Mesendoderm (in vitro differentiated cells): ENCODE measurements at regions not wholly inside any gene's neighbourhood (a gene's known extent, or its start where the extent isn't known, plus 50 kb on each side); places are given as distances from the start of the nearest gene placed in this dataset.
A peak's percentile ranks its signal among the peaks of the same experiment; 100 is the strongest.

Experiments
- DNase-seq: peaks from one replicate; pipeline ENCODE4 v3.0.0; 2013
- H2AK5ac ChIP-seq: 2 replicates; pipeline ENCODE4 v1.6.1; 2013; ENCODE audit warnings: low read length, inconsistent platforms
- H2BK120ac ChIP-seq: 2 replicates; pipeline ENCODE4 v1.6.1; 2013; ENCODE audit warnings: low read depth, mild to moderate bottlenecking, low read length, moderate library complexity, mixed read lengths
- H2BK15ac ChIP-seq: replicated peaks from 2 replicates; pipeline ENCODE4 v1.6.1; 2013; ENCODE audit warnings: low read depth, mild to moderate bottlenecking, moderate library complexity
- H2BK5ac ChIP-seq: 2 replicates; pipeline ENCODE4 v1.6.1; 2013; ENCODE audit warnings: low read length, inconsistent platforms
- H3K18ac ChIP-seq: 2 replicates; pipeline ENCODE4 v1.6.1; 2013; ENCODE audit warnings: mild to moderate bottlenecking, low read length, mixed read lengths
- H3K23ac ChIP-seq: one replicate; pipeline ENCODE4 v1.6.1; 2013; ENCODE audit warnings: low read length
- H3K27ac ChIP-seq: 2 replicates; pipeline ENCODE4 v1.5.1; 2013; ENCODE audit warnings: low read depth, mild to moderate bottlenecking, inconsistent platforms, low read length, moderate library complexity
- H3K27me3 ChIP-seq: 2 replicates; pipeline ENCODE4 v1.6.1; 2013; ENCODE audit warnings: low read length, control low read depth, mild to moderate bottlenecking, inconsistent platforms; ENCODE audit not compliant: insufficient read depth, poor library complexity
- H3K36me3 ChIP-seq: 2 replicates; pipeline ENCODE4 v1.6.1; 2013; ENCODE audit warnings: low read length, inconsistent platforms; ENCODE audit not compliant: control insufficient read depth, insufficient read depth
- H3K4ac ChIP-seq: one replicate; pipeline ENCODE4 v1.6.1; 2013; ENCODE audit warnings: low read depth, mild to moderate bottlenecking, low read length, moderate library complexity
- H3K4me1 ChIP-seq: 2 replicates; pipeline ENCODE4 v1.6.1; 2013; ENCODE audit warnings: low read depth, low read length, inconsistent platforms; ENCODE audit not compliant: control insufficient read depth
- H3K4me2 ChIP-seq: 2 replicates; pipeline ENCODE4 v1.6.1; 2013; ENCODE audit warnings: low read length
- H3K4me3 ChIP-seq: 2 replicates; pipeline ENCODE4 v1.5.1; 2013; ENCODE audit warnings: mild to moderate bottlenecking, low read length
- H3K56ac ChIP-seq: one replicate; pipeline ENCODE4 v1.6.1; 2013; ENCODE audit warnings: low read length
- H3K79me1 ChIP-seq: 2 replicates; pipeline ENCODE4 v1.6.1; 2013; ENCODE audit warnings: low read length, inconsistent platforms
- H3K79me2 ChIP-seq: 2 replicates; pipeline ENCODE4 v1.6.1; 2013; ENCODE audit warnings: mild to moderate bottlenecking, low read length; ENCODE audit not compliant: control insufficient read depth, insufficient read depth
- H3K9ac ChIP-seq: 2 replicates; pipeline ENCODE4 v1.6.1; 2013; ENCODE audit warnings: low read length, inconsistent platforms
- H4K5ac ChIP-seq: one replicate; pipeline ENCODE4 v1.6.1; 2013; ENCODE audit warnings: low read length
- H4K8ac ChIP-seq: one replicate; pipeline ENCODE4 v1.6.1; 2013; ENCODE audit warnings: low read depth, mild to moderate bottlenecking, control low read depth, low read length, moderate library complexity
- WGBS: extraction: QIAGEN DNeasy Blood & Tissue Kit; methylation state at CpG from one replicate; pipeline ENCODE4 v1.1.7; 2013; ENCODE audit warnings: low lambda C conversion rate, missing lambda C conversion rate; ENCODE audit not compliant: insufficient coverage; ENCODE audit errors: extremely low coverage; 5-methylcytosine and 5-hydroxymethylcytosine counted together

- H2BK5ac ChIP-seq = no peak overlapping the region
- no peaks in the 10 kb centered on the region for H3K4me1 ChIP-seq
Measured at GRCh38 chr2:149666809-149667320, 79.3 kb upstream of the MMADHC start.

GRCh38 chr2:149664896-149665295, 77.3 kb upstream of the MMADHC start:
- Histone ChIP-seq H2BK5ac (no peak overlapping the region), H2BK15ac (no peak overlapping the region), H3K9ac (no peak overlapping the region), H3K23ac (no peak overlapping the region), H3K4me2 (no peak overlapping the region), H4K5ac (no peak overlapping the region), H3K79me1 (no peaks in the 10 kb centered on the region), H3K36me3 (no peaks in the 10 kb centered on the region), H3K4ac (no peak overlapping the region), H2AK5ac (no peak overlapping the region), H3K27ac (no peak overlapping the region), H3K18ac (no peak overlapping the region), H3K4me3 (no peak overlapping the region), H3K27me3 (no peaks in the 10 kb centered on the region), H3K4me1 (no peaks in the 10 kb centered on the region), H3K56ac (no peak overlapping the region), H4K8ac (no peak overlapping the region), H2BK120ac (no peak overlapping the region), H3K79me2 (no peaks in the 10 kb centered on the region)
- no CpG with 5 or more reads among the region's 3 CpGs for WGBS
- no peak for DNase-seq

More at GRCh38 chr2:149666809-149667320, 79.3 kb upstream of the MMADHC start:
- WGBS = no CpG with 5 or more reads among the region's 1 CpG
- Histone ChIP-seq H3K79me1 (no peaks in the 10 kb centered on the region), H3K27ac (no peak overlapping the region), H3K4me3 (no peak overlapping the region), H3K56ac (no peak overlapping the region), H3K36me3 (no peaks in the 10 kb centered on the region), H2BK120ac (no peak overlapping the region), H2BK15ac (no peak overlapping the region), H2AK5ac (no peak overlapping the region), H3K9ac (no peak overlapping the region), H3K79me2 (no peaks in the 10 kb centered on the region), H3K23ac (no peak overlapping the region), H3K4me2 (no peak overlapping the region), H3K27me3 (no peaks in the 10 kb centered on the region), H3K4ac (no peak overlapping the region), H4K5ac (no peak overlapping the region), H3K18ac (no peak overlapping the region), H4K8ac (no peak overlapping the region)
- no peak for DNase-seq

DNA sequence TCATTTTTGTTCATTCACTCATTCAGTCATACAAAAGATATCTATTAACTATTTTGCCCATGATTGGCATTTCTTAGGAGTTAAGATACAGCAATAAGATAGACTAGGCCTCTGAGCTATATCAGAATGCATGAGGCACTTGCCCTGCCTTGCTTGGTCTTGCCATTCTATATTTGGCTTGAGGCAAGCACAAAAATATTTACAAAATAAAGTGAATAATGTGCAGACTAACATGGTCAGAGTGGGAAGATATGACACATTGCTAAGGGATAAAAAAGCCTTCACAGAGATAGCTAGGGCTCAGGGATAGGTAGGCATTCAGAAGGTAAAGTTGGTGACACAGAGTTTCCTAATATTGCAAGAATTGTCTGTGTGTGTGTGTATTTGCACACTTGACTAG, 75.0 kb upstream of the MMADHC start:
- H3K27ac ChIP-seq = no peak overlapping the region
- no peak overlapping the region for H3K4ac ChIP-seq
- no peak for DNase-seq
- H3K4me3 ChIP-seq = no peak overlapping the region
- H3K18ac ChIP-seq = no peak overlapping the region
- no peak overlapping the region for H4K8ac ChIP-seq
- no peak overlapping the region for H2BK15ac ChIP-seq
- no peaks in the 10 kb centered on the region for H3K36me3 ChIP-seq
- H4K5ac ChIP-seq = no peak overlapping the region
- no peak overlapping the region for H3K9ac ChIP-seq
- H3K79me2 ChIP-seq = no peaks in the 10 kb centered on the region
- no peaks in the 10 kb centered on the region for H3K27me3 ChIP-seq
- no peak overlapping the region for H2BK120ac ChIP-seq
- no peak overlapping the region for H2AK5ac ChIP-seq
- H3K56ac ChIP-seq = no peak overlapping the region
- no peaks in the 10 kb centered on the region for H3K79me1 ChIP-seq
- no peak overlapping the region for H3K4me2 ChIP-seq
- peaks cover 1% of the 10 kb centered on the region for H3K4me1 ChIP-seq
- no peak overlapping the region for H3K23ac ChIP-seq
- H2BK5ac ChIP-seq = no peak overlapping the region

GRCh38 chr2:149661844-149662243, 74.3 kb upstream of the MMADHC start:
- H4K8ac ChIP-seq = no peak overlapping the region
- WGBS = no CpG with 5 or more reads among the region's 1 CpG
- H3K4me1 ChIP-seq = peaks cover 1% of the 10 kb centered on the region
- H3K56ac ChIP-seq = no peak overlapping the region
- H3K79me1 ChIP-seq = no peaks in the 10 kb centered on the region
- H3K79me2 ChIP-seq = no peaks in the 10 kb centered on the region
- no peak for DNase-seq
- no peak overlapping the region for H3K27ac ChIP-seq
- no peak overlapping the region for H3K9ac ChIP-seq
- H2BK120ac ChIP-seq = no peak overlapping the region
- H4K5ac ChIP-seq = no peak overlapping the region
- H2BK5ac ChIP-seq = no peak overlapping the region
- no peak overlapping the region for H2BK15ac ChIP-seq
- no peak overlapping the region for H3K18ac ChIP-seq
- H3K23ac ChIP-seq = no peak overlapping the region
- H3K27me3 ChIP-seq = no peaks in the 10 kb centered on the region
- H3K4me3 ChIP-seq = no peak overlapping the region
- no peak overlapping the region for H3K4ac ChIP-seq
- no peak overlapping the region for H2AK5ac ChIP-seq
- H3K4me2 ChIP-seq = no peak overlapping the region
- no peaks in the 10 kb centered on the region for H3K36me3 ChIP-seq

DNA sequence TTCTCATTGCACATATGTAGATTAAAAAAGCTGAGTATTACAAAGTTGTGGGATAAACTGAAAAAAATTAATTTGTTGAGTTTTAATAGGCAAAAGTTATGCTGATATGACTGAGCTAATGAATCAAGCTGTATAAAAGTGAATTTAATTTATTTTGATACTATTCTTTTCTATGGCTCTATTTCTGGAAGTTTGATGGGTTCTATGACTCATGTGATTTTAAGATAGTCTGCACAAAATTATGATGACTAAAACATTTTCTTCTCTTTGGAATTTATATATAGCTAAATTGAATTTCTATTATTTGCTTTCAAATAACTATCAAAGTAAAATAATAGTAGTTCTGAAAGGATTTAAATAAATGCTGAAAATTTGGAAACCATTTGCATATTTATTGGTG, 71.0 kb upstream of the MMADHC start:
- H3K4me2 ChIP-seq = no peak overlapping the region
- no peak overlapping the region for H3K27ac ChIP-seq
- no peak overlapping the region for H4K8ac ChIP-seq
- H3K9ac ChIP-seq = no peak overlapping the region
- no peak overlapping the region for H2AK5ac ChIP-seq
- no peak overlapping the region for H3K18ac ChIP-seq
- no peaks in the 10 kb centered on the region for H3K27me3 ChIP-seq
- no peaks in the 10 kb centered on the region for H3K79me2 ChIP-seq
- H2BK120ac ChIP-seq = no peak overlapping the region
- H3K4ac ChIP-seq = no peak overlapping the region
- H3K4me1 ChIP-seq = peaks cover 1% of the 10 kb centered on the region
- H3K79me1 ChIP-seq = no peaks in the 10 kb centered on the region
- H3K23ac ChIP-seq = no peak overlapping the region
- no peak overlapping the region for H4K5ac ChIP-seq
- no peaks in the 10 kb centered on the region for H3K36me3 ChIP-seq
- H2BK15ac ChIP-seq = no peak overlapping the region
- no peak overlapping the region for H3K56ac ChIP-seq
- no peak for DNase-seq
- no peak overlapping the region for H3K4me3 ChIP-seq
- H2BK5ac ChIP-seq = no peak overlapping the region

DNA sequence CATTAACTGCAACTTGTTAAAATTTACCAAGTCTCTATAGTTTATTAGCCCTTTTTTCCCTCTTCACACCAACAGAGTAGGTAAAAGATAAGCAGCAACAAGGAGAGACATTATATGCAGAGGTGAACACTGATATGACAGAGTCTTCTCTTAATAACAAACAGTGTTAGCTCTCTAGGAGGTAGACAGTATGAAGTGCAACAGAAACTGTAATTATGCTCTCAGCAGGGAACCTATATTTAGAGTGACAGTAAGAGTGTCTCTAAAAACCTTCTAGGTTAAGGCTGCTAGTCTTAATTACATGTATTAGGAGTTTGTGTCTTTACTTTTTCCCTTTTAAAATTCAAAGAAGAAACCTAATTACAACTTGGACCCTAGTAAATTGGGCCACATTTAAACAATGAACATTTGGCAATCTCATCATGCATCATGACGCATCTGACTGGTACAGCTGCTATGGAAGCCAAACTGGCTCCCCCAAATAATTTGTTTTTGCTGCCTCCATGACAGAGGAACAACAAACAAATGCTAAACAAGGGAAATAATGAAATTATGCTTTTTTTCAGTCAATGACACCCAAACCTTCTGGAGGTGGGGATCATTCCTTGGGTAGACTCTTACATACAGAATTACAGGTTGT, 69.9 kb upstream of the MMADHC start:
- Histone ChIP-seq H3K4me2 (no peak overlapping the region), H3K27me3 (no peaks in the 10 kb centered on the region), H3K4ac (no peak overlapping the region), H4K5ac (no peak overlapping the region), H2AK5ac (no peak overlapping the region), H3K36me3 (no peaks in the 10 kb centered on the region), H3K56ac (no peak overlapping the region), H2BK120ac (no peak overlapping the region), H3K9ac (no peak overlapping the region), H3K23ac (no peak overlapping the region), H3K27ac (no peak overlapping the region), H2BK5ac (no peak overlapping the region), H3K4me1 (peaks cover 1% of the 10 kb centered on the region), H4K8ac (no peak overlapping the region), H3K79me2 (no peaks in the 10 kb centered on the region), H3K79me1 (no peaks in the 10 kb centered on the region), H3K18ac (no peak overlapping the region), H2BK15ac (no peak overlapping the region), H3K4me3 (no peak overlapping the region)
- peak; percentile 22 for DNase-seq
- no CpG with 5 or more reads among the region's 1 CpG for WGBS
